H1 (cell line): ENCODE measurements at regions not wholly inside any gene's neighbourhood (a gene's known extent, or its start where the extent isn't known, plus 50 kb on each side); places are given as distances from the start of the nearest gene placed in this dataset.

Experiments used
- CTCF ChIA-PET: fragments of 300-600 bp; sonication (Branson Sonifier 250); formaldehyde crosslinking; loops from one replicate; lab custom pipeline; 2021; ENCODE audit not compliant: partially characterized antibody; lab: Charles Lee
- POLR2A ChIA-PET: fragments of 300-600 bp; sonication (Branson Sonifier 250); formaldehyde crosslinking; loops from one replicate; lab custom pipeline; 2021; ENCODE audit warnings: inconsistent platforms; ENCODE audit not compliant: partially characterized antibody; lab: Charles Lee
- DNase-seq, 2 experiments: peaks; one replicate each; pipeline versions ENCODE4 v3.0.0 to v3.0.0-alpha.2; 2010 to 2022; ENCODE audit warnings: low spot score in 2 of 2, low read depth in 1 of 2, mixed read lengths in 1 of 2
- FAIRE-seq: peaks from 2 replicates; lab custom pipeline; 2011; peaks lifted over from hg19 to GRCh38; lab: Jason Lieb, UNC
- H2AFZ ChIP-seq: 2 replicates; pipeline ENCODE4 v1.8.1; 2012; ENCODE audit warnings: low read length, inconsistent platforms
- H2AK5ac ChIP-seq: 2 replicates; pipeline ENCODE4 v1.6.1; 2013; ENCODE audit warnings: low read depth, low read length
- H2BK120ac ChIP-seq: replicated peaks from 2 replicates; pipeline ENCODE3; 2013; ENCODE audit warnings: low read depth, low read length, inconsistent platforms
- H2BK12ac ChIP-seq: 2 replicates; pipeline ENCODE4 v1.6.1; 2013; ENCODE audit warnings: low read depth, low read length
- H2BK15ac ChIP-seq: 2 replicates; pipeline ENCODE4 v1.6.1; 2013; ENCODE audit warnings: low read length
- H2BK20ac ChIP-seq: 2 replicates; pipeline ENCODE4 v1.6.1; 2013; ENCODE audit warnings: low read length
- H2BK5ac ChIP-seq: 2 replicates; pipeline ENCODE4 v1.6.1; 2013; ENCODE audit warnings: low read depth, low read length
- H3K14ac ChIP-seq: 2 replicates; pipeline ENCODE4 v1.6.1; 2013; ENCODE audit warnings: inconsistent platforms; ENCODE audit not compliant: insufficient read length
- H3K18ac ChIP-seq: 2 replicates; pipeline ENCODE4 v1.6.1; 2013; ENCODE audit warnings: low read length; ENCODE audit errors: extremely low read depth
- H3K23ac ChIP-seq: 2 replicates; pipeline ENCODE4 v1.6.1; 2013; ENCODE audit warnings: inconsistent platforms; ENCODE audit not compliant: insufficient read length
- H3K23me2 ChIP-seq: 2 replicates; pipeline ENCODE4 v1.6.1; 2013; ENCODE audit warnings: low read depth, low read length
- H3K27ac ChIP-seq: 2 replicates; pipeline ENCODE4 v1.6.1; 2011; ENCODE audit warnings: low read depth, low read length, inconsistent platforms
- H3K27me3 ChIP-seq, 4 experiments: replicated peaks in 1 of 4; 1 replicate in 1 of 4; 2 replicates in 3 of 4; pipeline versions ENCODE4 v1.6.1 to v1.8.1; 2011 to 2013; ENCODE audit warnings: low read length in 3 of 4, mild to moderate bottlenecking in 3 of 4, inconsistent platforms in 2 of 4, mixed read lengths in 2 of 4, moderate library complexity in 1 of 4; ENCODE audit not compliant: control insufficient read depth in 3 of 4, insufficient read depth in 3 of 4; ENCODE audit errors: extremely low read depth in 1 of 4
- H3K36me3 ChIP-seq, 4 experiments: 2 replicates each; pipeline versions ENCODE4 v1.6.1 to v1.8.1; 2011 to 2013; ENCODE audit warnings: mild to moderate bottlenecking in 4 of 4, low read length in 3 of 4, moderate library complexity in 2 of 4, control low read depth in 1 of 4, inconsistent platforms in 1 of 4; ENCODE audit not compliant: insufficient read depth in 4 of 4, control insufficient read depth in 2 of 4
- H3K4ac ChIP-seq: replicated peaks from 2 replicates; pipeline ENCODE3; 2013; ENCODE audit warnings: low read length, low read depth, mixed read lengths, inconsistent platforms; ENCODE audit not compliant: insufficient read length
- H3K4me1 ChIP-seq, 4 experiments: replicated peaks in 1 of 4; 1 replicate in 1 of 4; 2 replicates in 3 of 4; pipeline versions ENCODE4 v1.6.1 to v1.8.1; 2011 to 2013; ENCODE audit warnings: low read length in 3 of 4, inconsistent platforms in 2 of 4, mixed read lengths in 1 of 4; ENCODE audit not compliant: insufficient read depth in 4 of 4, control insufficient read depth in 3 of 4
- H3K4me2 ChIP-seq, 2 experiments: 2 replicates each; pipeline versions ENCODE4 v1.6.1 to v1.8.1; 2011 to 2013; ENCODE audit warnings: low read depth in 2 of 2, low read length in 2 of 2, control low read depth in 1 of 2, inconsistent platforms in 1 of 2, mild to moderate bottlenecking in 1 of 2; ENCODE audit not compliant: insufficient read depth in 1 of 2
- H3K4me3 ChIP-seq, 4 experiments: fragments of 200-600, 300-600 bp in 1 of 4; sonication (generic), shearing (Covaris generic), sonication (Bioruptor Twin) in 1 of 4; 2 replicates each; pipeline versions ENCODE4 v1.5.1 to v1.8.1; 2011 to 2016; ENCODE audit warnings: low read length in 4 of 4, low read depth in 3 of 4, control low read depth in 2 of 4, inconsistent platforms in 2 of 4, mild to moderate bottlenecking in 2 of 4, mixed read lengths in 1 of 4, moderate library complexity in 1 of 4; ENCODE audit not compliant: insufficient read depth in 2 of 4; ENCODE audit errors: extremely low read depth in 1 of 4
- H3K56ac ChIP-seq: replicated peaks from 2 replicates; pipeline ENCODE3; 2013; ENCODE audit warnings: low read depth, mild to moderate bottlenecking, mixed read lengths, low read length, inconsistent platforms; ENCODE audit not compliant: insufficient read length
- H3K79me1 ChIP-seq: 2 replicates; pipeline ENCODE4 v1.6.1; 2013; ENCODE audit warnings: low read depth, low read length, control low read depth
- H3K79me2 ChIP-seq, 2 experiments: 2 replicates each; pipeline versions ENCODE4 v1.6.1 to v1.8.1; 2012 to 2013; ENCODE audit warnings: low read length in 2 of 2, mild to moderate bottlenecking in 2 of 2, inconsistent platforms in 1 of 2; ENCODE audit not compliant: insufficient read depth in 2 of 2, control insufficient read depth in 1 of 2
- H3K9ac ChIP-seq, 4 experiments: replicated peaks in 1 of 4; 1 replicate in 1 of 4; 2 replicates in 3 of 4; pipeline versions ENCODE4 v1.6.1 to v1.8.1; 2011 to 2013; ENCODE audit warnings: low read depth in 3 of 4, low read length in 3 of 4, control low read depth in 2 of 4, mild to moderate bottlenecking in 2 of 4, moderate library complexity in 2 of 4, inconsistent platforms in 1 of 4; ENCODE audit errors: extremely low read depth in 1 of 4
- H3K9me3 ChIP-seq, 2 experiments: 2 replicates each; pipeline versions ENCODE4 v1.6.1 to v1.8.1; 2012 to 2013; ENCODE audit warnings: mild to moderate bottlenecking in 2 of 2, moderate library complexity in 2 of 2, control low read depth in 1 of 2, inconsistent platforms in 1 of 2, low read depth in 1 of 2, low read length in 1 of 2, mixed read lengths in 1 of 2; ENCODE audit not compliant: insufficient read depth in 2 of 2
- H4K20me1 ChIP-seq, 2 experiments: replicated peaks in 1 of 2; 2 replicates each; pipeline versions ENCODE3 to v1.8.1; 2011 to 2013; ENCODE audit warnings: inconsistent platforms in 2 of 2, low read length in 2 of 2, mild to moderate bottlenecking in 1 of 2; ENCODE audit not compliant: insufficient read depth in 2 of 2, control insufficient read depth in 1 of 2
- H4K5ac ChIP-seq: 2 replicates; pipeline ENCODE4 v1.6.1; 2013; ENCODE audit warnings: low read length, low read depth, mixed read lengths, inconsistent platforms; ENCODE audit not compliant: insufficient read length
- H4K8ac ChIP-seq: 2 replicates; pipeline ENCODE4 v1.8.0; 2013; ENCODE audit warnings: mild to moderate bottlenecking, moderate library complexity, low read length, inconsistent platforms; ENCODE audit not compliant: insufficient read depth; ENCODE audit errors: extremely low read depth
- H4K91ac ChIP-seq: replicated peaks from 2 replicates; pipeline ENCODE3; 2013; ENCODE audit warnings: low read length, mixed read lengths, inconsistent platforms; ENCODE audit not compliant: insufficient read length
- BRCA1 ChIP-seq: IDR thresholded peaks from 2 replicates; pipeline ENCODE4 v1.6.1; 2012; ENCODE audit warnings: low read depth, low read length, improper control_type of control experiment
- CBX8 ChIP-seq: fragments of 300-800, 300-1000 bp; sonication (generic); IDR thresholded peaks from 2 replicates; pipeline ENCODE4 v1.7.1; 2016; ENCODE audit warnings: low read depth, low read length, borderline replicate concordance
- CEBPB ChIP-seq: IDR thresholded peaks from 2 replicates; pipeline ENCODE4 v1.6.1; 2012; ENCODE audit warnings: low read depth, low read length
- CREB1 ChIP-seq: IDR thresholded peaks from 2 replicates; pipeline ENCODE4 v1.6.1; 2012; ENCODE audit warnings: inconsistent platforms
- CTCF ChIP-seq, 3 experiments: IDR thresholded peaks; 1 replicate in 2 of 3; 2 replicates in 1 of 3; pipeline versions ENCODE4 v1.5.1 to v1.6.1; 2011; ENCODE audit warnings: low read length in 3 of 3, mild to moderate bottlenecking in 3 of 3, inconsistent platforms in 2 of 3, low read depth in 1 of 3, moderate library complexity in 1 of 3; ENCODE audit not compliant: insufficient read depth in 1 of 3; ENCODE audit errors: control extremely low read depth in 1 of 3
- EGR1 ChIP-seq: IDR thresholded peaks from 2 replicates; pipeline ENCODE4 v1.6.1; 2011; ENCODE audit warnings: low read depth, low read length, borderline replicate concordance
- EZH2 ChIP-seq: fragments of 200-600 bp; sonication (generic); IDR thresholded peaks from 2 replicates; pipeline ENCODE4 v1.7.1; 2012; ENCODE audit warnings: low read depth, mild to moderate bottlenecking, moderate library complexity, low read length, inconsistent platforms; ENCODE audit not compliant: severe bottlenecking
- HDAC6 ChIP-seq: IDR thresholded peaks from one replicate; pipeline ENCODE4 v1.7.1; 2012; ENCODE audit warnings: low read depth, mild to moderate bottlenecking, inconsistent platforms, low read length, moderate library complexity
- KDM5A ChIP-seq: fragments of 200-600 bp; IDR thresholded peaks from 2 replicates; pipeline ENCODE4 v1.7.1; 2012; ENCODE audit warnings: mild to moderate bottlenecking, low read length, inconsistent platforms, mixed read lengths
- NRF1 ChIP-seq: IDR thresholded peaks from 2 replicates; pipeline ENCODE4 v1.6.1; 2011; ENCODE audit warnings: mild to moderate bottlenecking, low read depth, low read length, improper control_type of control experiment
- POLR2A ChIP-seq, 2 experiments: IDR thresholded peaks; 1 replicate in 1 of 2; 2 replicates in 1 of 2; pipeline ENCODE4 v1.6.1; 2011; ENCODE audit warnings: low read depth in 2 of 2, low read length in 2 of 2, mild to moderate bottlenecking in 2 of 2; ENCODE audit errors: control extremely low read depth in 1 of 2
- SIX5 ChIP-seq: IDR thresholded peaks from 2 replicates; pipeline ENCODE4 v1.6.1; 2011; ENCODE audit warnings: mild to moderate bottlenecking, low read depth, low read length
- TAF7 ChIP-seq: optimal IDR thresholded peaks from 2 replicates; pipeline ENCODE3; 2011; ENCODE audit warnings: low read depth, mild to moderate bottlenecking, inconsistent platforms, low read length, moderate library complexity, borderline replicate concordance
- TCF12 ChIP-seq: IDR thresholded peaks from 2 replicates; pipeline ENCODE4 v1.6.1; 2011; ENCODE audit warnings: low read depth, mild to moderate bottlenecking, low read length
- WGBS, 2 experiments: shearing (Covaris generic) in 1 of 2; methylation state at CpG; one replicate each; pipeline versions ENCODE4 v1.1.6 to v1.1.7; 2013 to 2015; ENCODE audit warnings: low lambda C conversion rate in 2 of 2, mixed read lengths in 2 of 2, inconsistent platforms in 1 of 2, low coverage in 1 of 2, missing lambda C conversion rate in 1 of 2; ENCODE audit not compliant: insufficient replicate concordance in 2 of 2, insufficient coverage in 1 of 2, insufficient read length in 1 of 2; ENCODE audit errors: extremely low coverage in 1 of 2, missing lambda C conversion rate in 1 of 2; 5-methylcytosine and 5-hydroxymethylcytosine counted together

- Histone ChIP-seq H4K91ac (no peak overlapping the region), H3K18ac (no peak overlapping the region), H3K4me2 (no peak overlapping the region), H2BK12ac (no peak overlapping the region), H3K23ac (no peak overlapping the region), H2AK5ac (no peak overlapping the region), H3K4ac (no peak overlapping the region), H4K5ac (no peak overlapping the region), H3K23me2 (no peaks in the 10 kb centered on the region), H4K8ac (no peak overlapping the region), H3K4me3 (no peak overlapping the region), H2BK15ac (no peak overlapping the region), H3K4me1 (peaks cover 0 to 5% (median 2%) of the 10 kb centered on the region in 4 experiments; a peak in 3 of 7 replicates), H2BK20ac (no peak overlapping the region), H3K27ac (no peak overlapping the region), H3K36me3 (no peaks in the 10 kb centered on the region), H2BK5ac (no peak overlapping the region), H3K79me1 (no peaks in the 10 kb centered on the region), H3K56ac (no peak overlapping the region), H3K14ac (no peak overlapping the region), H3K9me3 (no peaks in the 10 kb centered on the region), H2BK120ac (no peak overlapping the region), H3K9ac (no peak overlapping the region), H3K27me3 (no peaks in the 10 kb centered on the region), H4K20me1 (peaks cover 0 to 3% of the 10 kb centered on the region in 2 experiments), H3K79me2 (no peaks in the 10 kb centered on the region), H2AFZ (no peak overlapping the region)
- FAIRE-seq: no peak
- ChIA-PET POLR2A (no interaction called here), CTCF (interaction anchor here (1.0 to 1.4 kb wide), 2 partner anchors 10 to 62 kb away, joined by 3 read pairs; no protein-coding TSS in a partner anchor)
- DNase-seq: no peak
- WGBS, 2 experiments: 91% methylated on average over 3 of the region's 3 CpGs; no CpG with 5 or more reads in 1 of the 2 experiments
- TF ChIP-seq CREB1 (no peak), BRCA1 (no peak), CTCF (IDR thresholded peaks at IDR 0.05; ENCODE audit: control extremely low read depth in 1 of 3, insufficient read depth in 1 of 3, low read depth in 1 of 3, low read length in 3 of 3) (no peak), EGR1 (no peak), CBX8 (no peak), POLR2A (IDR thresholded peaks at IDR 0.05; ENCODE audit: control extremely low read depth in 1 of 2, low read depth in 2 of 2, low read length in 2 of 2) (no peak), NRF1 (no peak), SIX5 (no peak), TAF7 (no peak), EZH2 (no peak), HDAC6 (no peak), CEBPB (no peak), TCF12 (no peak), KDM5A (no peak)
Observed at GRCh38 chr16:27633221-27633620, 83.3 kb downstream of the KATNIP start.
